ENCODE measurements at regions not wholly inside any gene's neighbourhood (a gene's known extent, or its start where the extent isn't known, plus 50 kb on each side); places are given as distances from the start of the nearest gene placed in this dataset.
"Not testable (repeated sequence)": the region's sequence is repeated elsewhere in the genome, so short reads cannot be mapped to it uniquely, and the experiment has no call there.

GRCh38 chr6:22164236-22164635 is 132.6 kb downstream of the PRL start:
- DNase-seq = no peak

- DNase-seq = not testable (repeated sequence)
Observed at GRCh38 chr6:22171006-22171405, 125.8 kb downstream of the PRL start.

DNA sequence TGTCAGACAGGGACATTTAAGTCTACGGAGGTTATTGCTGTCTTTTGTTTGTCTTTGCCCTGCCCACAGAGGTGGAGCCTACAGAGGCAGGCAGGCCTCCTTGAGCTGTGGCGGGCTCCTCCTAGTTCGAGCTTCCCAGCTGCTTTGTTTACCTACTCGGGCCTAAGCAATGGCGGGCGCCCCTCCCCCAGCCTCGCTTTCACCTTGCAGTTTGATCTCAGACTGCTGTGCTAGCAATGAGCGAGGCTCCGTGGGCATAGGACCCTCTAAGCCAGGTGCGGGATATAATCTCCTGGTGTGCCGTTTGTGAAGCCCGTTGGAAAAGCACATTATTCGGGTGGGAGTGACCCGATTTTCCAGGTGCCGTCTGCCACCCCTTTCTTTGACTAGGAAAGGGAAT is 125.0 kb downstream of the PRL start:
- not testable (repeated sequence) for DNase-seq

DNA sequence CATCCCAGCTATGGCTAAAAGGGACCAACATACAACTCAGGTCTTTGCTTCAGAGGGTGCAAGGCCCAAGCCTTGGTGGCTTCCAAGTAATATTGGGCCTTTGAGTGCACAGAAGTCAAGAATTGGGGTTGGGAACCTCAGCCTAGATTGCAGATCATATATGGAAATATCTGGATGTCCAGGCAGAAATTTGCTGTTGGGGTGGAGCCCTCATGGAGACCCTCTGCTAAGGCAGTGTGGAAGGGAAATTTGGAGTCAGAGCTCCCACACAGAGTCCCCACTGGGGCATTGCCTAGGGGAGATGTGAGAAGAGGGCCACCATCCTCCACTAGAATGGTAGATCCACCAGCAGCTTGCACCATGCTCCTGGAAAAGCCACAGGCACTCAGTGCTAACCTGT is 123.5 kb downstream of the PRL start:
- no peak for DNase-seq

DNA sequence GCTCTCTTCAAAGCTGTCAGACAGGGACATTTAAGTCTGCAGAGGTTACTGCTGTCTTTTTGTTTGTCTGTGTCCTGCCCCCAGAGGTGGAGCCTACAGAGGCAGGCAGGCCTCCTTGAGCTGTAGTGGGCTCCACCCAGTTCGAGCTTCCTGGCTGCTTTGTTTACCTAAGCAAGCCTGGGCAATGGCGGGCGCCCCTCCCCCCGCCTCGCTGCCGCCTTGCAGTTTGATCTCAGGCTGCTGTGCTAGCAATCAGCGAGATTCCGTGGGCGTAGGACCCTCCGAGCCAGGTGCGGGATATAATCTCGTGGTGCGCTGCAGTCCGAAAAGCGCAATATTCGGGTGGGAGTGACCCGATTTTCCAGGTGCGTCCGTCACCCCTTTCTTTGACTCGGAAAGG is 116.6 kb downstream of the PRL start:
- DNase-seq = not testable (repeated sequence)

DNA sequence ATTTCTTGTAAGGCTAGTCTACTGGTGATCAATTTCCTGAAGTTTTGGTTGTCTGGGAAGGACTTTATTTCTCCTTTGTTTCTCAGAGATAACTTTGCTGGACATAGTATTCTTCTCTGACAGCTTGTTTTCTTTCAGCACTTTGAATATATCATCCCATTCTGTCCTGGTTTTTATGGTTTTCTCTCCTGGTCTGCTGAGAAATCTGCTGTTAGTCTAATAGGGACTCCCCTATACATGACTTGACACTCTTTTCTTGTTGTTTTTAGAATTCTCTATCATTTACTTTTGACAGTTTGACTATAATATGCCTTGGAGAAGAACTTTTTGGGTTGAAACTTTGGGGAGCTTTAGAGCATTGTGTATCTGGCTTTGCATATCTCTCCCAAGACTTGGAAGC is 112.5 kb downstream of the PRL start:
- no peak for DNase-seq

DNA sequence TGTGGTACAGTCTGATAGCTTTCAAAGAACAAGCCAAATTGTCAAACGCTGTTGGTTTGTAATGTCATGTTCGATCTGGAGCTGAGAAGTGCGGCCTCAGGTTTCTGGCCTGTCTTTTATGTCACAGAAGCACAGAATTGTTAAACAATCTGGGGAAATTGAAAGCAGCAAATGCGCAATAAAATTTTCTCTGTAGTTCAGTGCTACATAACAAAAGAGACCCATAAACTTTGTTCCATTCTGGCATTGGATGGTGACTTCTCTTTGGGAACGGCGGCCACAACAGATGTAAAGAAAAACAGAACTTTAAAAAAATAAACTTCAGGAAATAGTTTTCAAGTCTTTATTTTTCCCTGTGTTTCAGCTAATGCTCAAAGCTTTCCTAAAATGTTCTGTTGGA is 106.9 kb downstream of the PRL start:
- DNase-seq = no peak

DNA sequence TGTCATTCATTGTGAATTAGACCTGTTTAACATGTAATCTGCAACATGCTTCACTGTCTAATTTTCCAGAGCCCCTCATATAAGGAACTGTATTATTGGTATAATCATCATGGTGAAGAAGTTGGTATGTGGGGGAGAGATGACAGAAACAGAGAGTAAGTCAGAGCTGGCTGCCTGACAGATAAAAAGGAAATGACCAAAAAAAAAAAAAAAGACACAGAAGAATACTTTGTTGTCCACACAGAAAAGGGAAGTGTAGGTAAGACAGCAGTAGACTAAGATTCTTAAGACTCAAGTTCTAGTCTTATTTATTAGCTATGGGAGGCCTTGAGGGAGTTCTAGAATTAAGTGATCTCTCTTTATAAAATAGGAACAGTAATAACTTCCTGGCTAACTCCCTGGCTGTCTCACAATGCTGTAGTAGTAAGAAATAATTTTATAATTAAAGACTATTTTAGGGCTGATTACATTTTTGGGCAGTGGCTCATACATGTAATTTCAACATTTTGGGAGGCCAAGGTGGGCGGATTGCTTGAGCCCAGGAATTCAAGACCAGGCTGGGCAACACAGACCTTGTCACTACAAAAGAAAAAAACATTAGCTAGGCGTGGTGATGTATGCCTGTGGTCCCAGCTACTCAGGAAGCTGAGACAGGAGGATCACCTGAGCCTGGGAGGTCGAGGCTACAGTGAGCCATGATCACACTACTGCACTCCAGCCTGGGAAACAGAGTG is 102.5 kb downstream of the PRL start:
- no peak for DNase-seq

GRCh38 chr6:22199771-22200170 is 97.1 kb downstream of the PRL start:
- DNase-seq = no peak

DNA sequence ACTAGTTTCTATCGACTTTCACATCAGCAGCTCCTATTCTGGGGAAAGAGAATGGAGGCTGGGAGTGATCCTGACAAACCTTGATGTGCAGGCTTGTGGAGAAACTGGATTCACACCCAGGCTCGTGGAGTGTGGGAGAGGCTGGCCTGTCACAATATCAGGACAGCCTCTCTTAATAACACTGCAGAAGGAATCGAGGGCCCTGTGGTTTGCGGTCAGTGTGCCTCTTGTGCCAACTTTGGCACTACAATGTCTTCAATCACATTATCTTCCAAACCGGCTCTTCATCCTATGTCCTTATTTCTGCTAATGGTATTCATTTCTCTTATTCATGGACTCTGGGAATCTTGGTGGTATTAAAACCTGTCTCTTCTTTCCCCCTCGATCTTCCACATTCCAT is 92.7 kb downstream of the PRL start:
- no peak for DNase-seq

DNA sequence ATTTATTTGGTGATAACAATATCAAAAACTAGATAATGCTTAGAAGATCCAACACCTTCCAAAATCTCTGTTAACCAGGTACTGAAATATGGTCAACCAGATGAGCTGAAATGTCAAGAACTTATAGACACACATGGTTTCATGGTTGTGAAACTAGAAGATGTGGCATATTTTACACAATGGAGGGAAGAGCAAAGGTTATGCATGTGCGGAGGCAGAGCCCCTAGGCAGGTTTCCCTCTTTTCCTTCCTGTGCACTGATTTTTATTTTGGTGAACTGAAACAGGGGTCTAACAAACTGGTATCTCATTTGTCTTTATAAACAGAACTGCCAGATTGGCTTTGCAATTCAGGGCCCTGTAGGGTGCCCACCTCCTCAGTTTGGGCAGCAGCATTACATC is 91.6 kb downstream of the PRL start:
- no peak for DNase-seq

GRCh38 chr6:22206106-22206505 is 90.7 kb downstream of the PRL start:
- DNase-seq = no peak

DNA sequence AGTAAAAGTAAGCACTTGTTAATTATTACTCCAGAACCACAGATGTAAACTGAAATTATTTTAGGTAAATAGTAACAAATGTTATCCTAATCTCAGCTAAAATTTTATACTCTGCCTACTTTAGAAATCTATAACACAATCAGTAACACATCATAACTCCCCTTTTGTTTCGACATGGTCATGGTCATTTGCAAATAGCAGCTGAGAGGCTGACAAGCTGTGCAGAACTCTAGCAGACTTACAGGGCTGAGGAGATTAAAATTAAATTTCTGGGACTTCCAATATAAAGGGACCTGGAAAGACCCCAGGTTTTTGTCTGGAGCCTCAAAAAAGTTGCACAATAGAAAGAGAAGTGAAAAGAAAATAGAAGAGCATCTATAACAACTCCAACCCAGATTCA is 88.8 kb downstream of the PRL start:
- DNase-seq = no peak

GRCh38 chr6:22214314-22214713 is 82.5 kb downstream of the PRL start:
- no peak for DNase-seq

DNA sequence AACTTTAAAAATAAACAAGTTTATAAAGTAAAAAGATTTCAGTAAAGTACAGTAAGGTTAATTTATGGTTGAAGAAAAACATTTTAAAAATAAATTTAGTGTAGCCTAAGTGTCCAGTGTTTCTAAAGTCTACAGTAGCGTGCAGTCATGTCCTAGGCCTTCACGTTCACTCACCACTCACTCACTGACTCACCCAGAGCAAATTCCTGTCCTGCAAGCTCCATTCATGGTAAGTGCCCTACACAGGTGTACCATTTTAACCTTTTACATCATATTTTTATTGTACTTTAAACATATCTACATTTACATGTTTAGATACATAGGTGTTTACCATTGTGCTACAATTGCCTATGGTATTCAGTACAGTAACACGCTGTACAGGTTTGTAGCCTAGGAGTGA is 81.4 kb downstream of the PRL start:
- DNase-seq = not testable (repeated sequence)

DNA sequence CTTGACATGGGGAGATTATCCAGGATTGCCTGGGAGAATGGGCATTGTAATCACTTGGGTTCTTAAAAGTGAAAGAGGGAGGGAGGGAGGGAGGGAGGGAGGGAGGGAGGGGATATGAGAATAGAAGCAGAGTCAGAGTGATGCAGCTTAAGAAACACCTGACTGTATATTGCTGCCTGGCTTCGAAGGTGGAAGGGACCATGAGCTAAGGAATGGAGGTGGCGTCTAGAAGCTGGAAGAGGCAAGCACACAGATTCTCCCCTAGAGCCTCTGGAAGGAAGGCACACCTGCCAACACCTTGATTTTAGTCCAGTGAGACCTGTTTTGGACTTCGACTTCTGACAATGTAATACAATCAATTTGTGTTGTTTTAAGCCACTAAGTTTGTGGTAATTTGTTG is 78.4 kb downstream of the PRL start:
- DNase-seq = no peak

DNA sequence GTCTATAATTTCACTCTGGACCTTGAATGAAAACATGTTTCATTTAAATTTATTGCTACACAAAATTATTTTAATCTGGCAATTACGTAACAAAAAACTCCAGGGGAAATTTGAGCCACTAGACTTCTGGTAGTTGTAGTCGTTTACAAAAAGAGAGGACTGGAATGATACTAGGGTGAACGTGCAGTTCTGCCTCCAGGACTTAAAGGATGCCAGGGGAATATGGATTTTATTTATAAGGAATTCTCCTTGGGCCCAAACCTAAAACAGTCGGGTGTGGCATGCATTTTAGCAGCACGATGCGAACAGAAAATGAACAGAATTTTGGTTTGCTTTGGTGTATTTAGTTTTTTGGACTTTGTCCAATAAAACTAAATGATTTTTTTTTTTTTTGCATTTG is 76.9 kb downstream of the PRL start:
- no peak for DNase-seq

DNA sequence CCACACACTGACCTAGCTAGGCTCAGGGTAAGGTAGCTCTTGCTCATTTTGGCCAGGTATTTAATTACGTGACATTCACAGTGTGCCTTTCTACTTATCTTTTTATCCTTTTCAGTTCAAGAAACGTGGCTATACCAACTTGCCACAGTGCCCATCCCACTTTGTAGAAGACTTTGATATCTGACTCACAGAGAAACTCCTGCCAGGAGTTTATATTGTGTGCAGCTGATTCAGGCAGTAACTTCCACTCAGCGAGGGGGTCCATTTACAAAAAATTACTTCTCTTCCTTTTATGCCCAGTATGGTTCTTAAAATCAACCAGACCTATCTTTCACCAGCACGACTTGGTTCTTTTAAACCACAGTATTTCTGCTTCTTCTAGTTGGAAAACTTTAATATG is 75.6 kb downstream of the PRL start:
- DNase-seq = no peak

GRCh38 chr6:22221630-22222029 is 75.2 kb downstream of the PRL start:
- no peak for DNase-seq

DNA sequence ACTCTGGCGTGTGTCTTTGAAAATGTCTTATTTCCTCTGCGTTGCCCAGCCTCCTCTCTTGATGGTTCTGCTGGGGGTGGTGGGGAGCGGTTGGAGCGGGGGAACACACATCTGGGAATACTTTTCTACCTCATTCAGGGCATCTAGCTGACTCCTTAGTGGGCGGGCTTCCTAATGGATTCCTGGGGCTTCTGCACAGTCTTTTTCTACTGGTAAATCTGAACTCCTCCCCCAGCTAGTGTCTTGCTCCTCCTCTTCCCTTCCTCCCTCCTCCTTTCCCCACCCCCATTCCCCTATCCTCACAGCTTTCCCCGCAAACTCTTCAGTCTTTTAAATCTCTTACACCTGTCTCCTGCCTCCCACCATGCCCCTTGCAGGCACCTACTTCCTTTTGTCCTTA is 74.4 kb downstream of the PRL start:
- no peak for DNase-seq

DNA sequence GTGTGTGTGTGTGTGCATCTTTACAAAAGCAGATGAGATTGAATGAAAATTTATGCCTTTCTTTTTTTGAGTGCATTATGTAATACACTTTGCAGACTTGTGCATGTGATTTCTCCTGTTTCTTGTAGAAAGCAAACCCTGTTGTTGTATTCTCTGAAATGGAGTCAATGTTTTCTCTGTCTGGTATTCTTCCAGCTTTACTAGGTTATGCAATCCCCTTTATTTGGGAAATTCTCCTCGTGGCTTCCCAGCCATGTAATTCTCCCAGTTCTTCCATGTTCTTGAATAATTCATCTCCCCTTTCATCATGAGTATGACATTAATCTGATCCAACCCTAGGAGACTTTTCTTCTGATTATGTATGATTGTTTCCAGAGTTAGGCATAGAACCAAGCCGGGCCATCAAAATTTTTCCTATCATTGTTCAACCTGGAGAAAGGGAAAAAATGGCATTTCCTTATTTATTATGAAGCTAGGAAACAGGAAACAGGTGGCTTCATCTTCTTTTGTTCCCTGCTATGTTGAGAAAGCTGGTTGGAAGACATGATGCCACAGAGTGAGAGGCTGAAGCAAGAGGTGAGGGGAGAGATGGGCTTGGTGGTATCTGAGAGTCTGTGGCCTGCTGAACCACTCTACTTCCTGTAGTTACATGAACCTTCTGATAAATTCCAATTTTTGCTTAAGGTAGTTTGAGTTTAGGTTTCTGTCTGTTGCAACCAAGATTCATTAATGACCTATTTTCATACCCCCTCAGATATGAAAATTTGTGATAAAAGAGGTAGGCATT is 68.8 kb downstream of the PRL start:
- DNase-seq = no peak

DNA sequence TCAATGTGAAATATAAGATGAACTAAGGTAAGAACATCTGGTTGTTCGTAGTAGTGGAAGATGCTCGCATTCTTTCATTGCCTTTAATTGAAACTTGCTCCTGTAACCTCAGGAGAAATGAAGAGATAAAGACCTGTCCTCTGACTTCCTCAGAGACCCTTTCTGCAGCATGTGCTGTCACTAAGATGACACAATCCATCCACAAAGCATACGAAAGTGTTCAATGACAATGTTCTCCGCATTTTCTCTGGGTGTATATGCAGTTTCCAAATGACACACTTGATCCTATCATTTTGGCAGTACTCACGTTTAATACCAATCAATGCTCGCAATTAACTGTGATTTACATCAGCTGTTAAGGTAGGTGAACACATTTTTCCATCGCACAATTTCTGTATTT is 65.8 kb downstream of the PRL start:
- no peak for DNase-seq

GRCh38 chr6:22231616-22232015 is 65.2 kb downstream of the PRL start:
- DNase-seq = no peak

GRCh38 chr6:22236626-22237414 is 60.0 kb downstream of the PRL start:
- no peak for DNase-seq
